ENCODE measurements at regions not wholly inside any gene's neighbourhood (a gene's known extent, or its start where the extent isn't known, plus 50 kb on each side); places are given as distances from the start of the nearest gene placed in this dataset.

DNA sequence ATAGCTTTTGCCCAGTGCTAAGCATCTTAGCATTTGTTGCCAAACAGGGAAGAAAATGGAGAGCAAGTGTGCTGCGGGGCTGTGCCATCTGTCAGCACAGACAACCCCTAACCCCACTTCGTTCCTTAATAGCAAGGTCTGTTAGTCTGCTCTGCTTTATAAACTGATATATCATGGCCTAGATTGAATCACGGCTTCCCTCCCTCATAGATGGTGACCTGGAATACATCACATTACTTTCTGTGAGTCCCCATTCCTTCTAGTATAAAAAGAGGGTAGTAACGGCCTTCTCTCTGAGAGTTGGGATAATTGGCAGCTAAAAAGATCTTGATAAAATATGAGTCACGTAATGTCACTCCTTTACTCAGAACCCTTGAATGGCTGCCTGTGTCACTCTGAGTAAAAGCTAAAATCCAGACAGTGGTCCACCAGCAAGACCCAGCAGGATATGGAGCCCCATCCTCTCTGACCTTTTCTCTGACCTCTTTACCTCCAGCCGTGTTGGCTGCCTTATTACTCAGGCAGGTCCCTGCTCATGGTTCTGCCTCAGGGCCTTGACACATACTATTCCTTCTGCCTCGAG lies 151.7 kb downstream of the DLEU7 start:
- TF ChIP-seq POLR2A (IDR thresholded peaks at IDR 0.05) (no peak), POLR2AphosphoS5 (IDR thresholded peaks at IDR 0.05) (no peak)
- Histone ChIP-seq H3K9me3 (no peaks in the 10 kb centered on the region), H3K36me3 (no peaks in the 10 kb centered on the region), H3K4me3 (no peak overlapping the region), H3K27me3 (no peaks in the 10 kb centered on the region), H3K4me1 (peaks cover 0 to 8% (median 0%) of the 10 kb centered on the region in 4 donors), H3K27ac (peak overlapping the region in 1 of 4 donors; percentile 21)
- no peak for DNase-seq
- WGBS, 2 donors (ENCODE audit: low coverage in 1 of 2), result 67 to 72% methylated on average over 5 to 7 of the region's 7 CpGs
- intact Hi-C loops (cut with DNase I; ENCODE audit: low total_unique reads) (no loop called here), in situ Hi-C loops (cut with MboI; ENCODE audit: low pct_ligation_motif_present in 1 of 4, low pct_unique_long_range_greater_than_20kb in 1 of 4, low sequenced_read_pairs in 3 of 4) (no loop called here)

DNA sequence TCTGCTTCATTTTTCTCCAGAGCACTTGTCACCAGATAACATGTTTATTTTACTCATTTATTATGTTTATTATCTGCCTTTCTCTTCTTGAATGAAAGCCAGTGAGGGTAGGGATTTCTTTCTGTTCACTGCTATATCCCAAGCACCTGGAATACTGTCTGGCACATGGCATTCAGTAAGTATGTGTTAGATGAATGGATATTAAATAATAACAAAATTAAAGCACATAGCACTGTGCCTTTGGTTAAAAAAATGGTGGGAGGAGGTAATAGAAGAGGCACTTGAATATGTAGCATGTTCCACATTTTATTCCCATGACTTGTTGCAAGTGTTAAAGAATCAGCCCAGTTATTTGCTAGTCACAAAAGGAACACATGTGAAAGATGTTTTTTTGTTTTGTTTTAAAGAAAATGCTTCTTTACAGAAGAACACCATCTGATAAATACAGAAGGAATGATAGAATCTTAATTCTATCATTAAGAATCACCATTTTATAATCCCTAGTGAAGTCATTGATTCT lies 151.0 kb downstream of the DLEU7 start:
- H3K27ac ChIP-seq, result no peak overlapping the region
- H3K4me1 ChIP-seq, result peaks cover 0 to 8% (median 0%) of the 10 kb centered on the region in 4 donors
- H3K36me3 ChIP-seq, result no peaks in the 10 kb centered on the region
- H3K27me3 ChIP-seq, result no peaks in the 10 kb centered on the region
- no peak for DNase-seq
- no peak overlapping the region for H3K4me3 ChIP-seq
- intact Hi-C loops (cut with DNase I; ENCODE audit: low total_unique reads), result no loop called here
- in situ Hi-C loops (cut with MboI; ENCODE audit: low pct_ligation_motif_present in 1 of 4, low pct_unique_long_range_greater_than_20kb in 1 of 4, low sequenced_read_pairs in 3 of 4), result no loop called here
- H3K9me3 ChIP-seq, result no peaks in the 10 kb centered on the region
- TF ChIP-seq, protein P1, sequence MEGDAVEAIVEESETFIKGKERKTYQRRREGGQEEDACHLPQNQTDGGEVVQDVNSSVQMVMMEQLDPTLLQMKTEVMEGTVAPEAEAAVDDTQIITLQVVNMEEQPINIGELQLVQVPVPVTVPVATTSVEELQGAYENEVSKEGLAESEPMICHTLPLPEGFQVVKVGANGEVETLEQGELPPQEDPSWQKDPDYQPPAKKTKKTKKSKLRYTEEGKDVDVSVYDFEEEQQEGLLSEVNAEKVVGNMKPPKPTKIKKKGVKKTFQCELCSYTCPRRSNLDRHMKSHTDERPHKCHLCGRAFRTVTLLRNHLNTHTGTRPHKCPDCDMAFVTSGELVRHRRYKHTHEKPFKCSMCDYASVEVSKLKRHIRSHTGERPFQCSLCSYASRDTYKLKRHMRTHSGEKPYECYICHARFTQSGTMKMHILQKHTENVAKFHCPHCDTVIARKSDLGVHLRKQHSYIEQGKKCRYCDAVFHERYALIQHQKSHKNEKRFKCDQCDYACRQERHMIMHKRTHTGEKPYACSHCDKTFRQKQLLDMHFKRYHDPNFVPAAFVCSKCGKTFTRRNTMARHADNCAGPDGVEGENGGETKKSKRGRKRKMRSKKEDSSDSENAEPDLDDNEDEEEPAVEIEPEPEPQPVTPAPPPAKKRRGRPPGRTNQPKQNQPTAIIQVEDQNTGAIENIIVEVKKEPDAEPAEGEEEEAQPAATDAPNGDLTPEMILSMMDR (IDR thresholded peaks at IDR 0.05), result no peak
- TF ChIP-seq POLR2A (IDR thresholded peaks at IDR 0.05), result no peak
- no peak for TF ChIP-seq EP300 (IDR thresholded peaks at IDR 0.05; ENCODE audit: low read depth)
- no peak for TF ChIP-seq POLR2AphosphoS5 (IDR thresholded peaks at IDR 0.05)

DNA sequence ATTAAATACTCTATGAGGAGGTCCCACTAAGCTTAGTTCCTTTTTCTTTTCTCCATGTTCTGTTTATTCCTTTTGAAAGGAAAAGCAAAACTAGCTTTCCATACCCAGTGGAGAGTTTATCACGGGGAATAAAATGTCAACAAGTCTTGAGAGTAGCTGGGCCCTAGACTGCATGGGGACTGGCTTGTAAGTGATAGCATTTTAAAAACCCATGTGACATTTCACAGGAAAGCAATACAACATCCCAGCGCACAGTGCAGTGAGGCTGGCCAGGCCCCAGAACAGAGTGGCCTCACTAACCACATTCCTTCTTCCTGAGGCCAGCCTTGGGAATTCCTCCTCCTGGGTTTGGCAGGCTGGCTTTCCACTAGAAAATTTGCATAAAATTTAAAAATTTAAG lies 149.8 kb downstream of the DLEU7 start:
- Histone ChIP-seq H3K9me3 (no peaks in the 10 kb centered on the region), H3K27me3 (no peaks in the 10 kb centered on the region), H3K4me1 (peaks cover 0 to 8% (median 0%) of the 10 kb centered on the region in 4 donors), H3K4me3 (no peak overlapping the region), H3K27ac (peak overlapping the region in 3 of 4 donors; percentile 13 to 29 (median 17)), H3K36me3 (no peaks in the 10 kb centered on the region)
- 46 to 60% methylated on average over 1 to 2 of the region's 2 CpGs for WGBS, 2 donors (ENCODE audit: low coverage in 1 of 2)
- intact Hi-C loops (cut with DNase I; ENCODE audit: low total_unique reads) (no loop called here), in situ Hi-C loops (cut with MboI; ENCODE audit: low pct_ligation_motif_present in 1 of 4, low pct_unique_long_range_greater_than_20kb in 1 of 4, low sequenced_read_pairs in 3 of 4) (no loop called here)
- TF ChIP-seq POLR2AphosphoS5 (IDR thresholded peaks at IDR 0.05) (no peak), POLR2A (IDR thresholded peaks at IDR 0.05) (no peak), EP300 (IDR thresholded peaks at IDR 0.05; ENCODE audit: low read depth) (no peak)
- TF ChIP-seq, protein P1 (IDR thresholded peaks at IDR 0.05), result no peak
- no peak for DNase-seq

DNA sequence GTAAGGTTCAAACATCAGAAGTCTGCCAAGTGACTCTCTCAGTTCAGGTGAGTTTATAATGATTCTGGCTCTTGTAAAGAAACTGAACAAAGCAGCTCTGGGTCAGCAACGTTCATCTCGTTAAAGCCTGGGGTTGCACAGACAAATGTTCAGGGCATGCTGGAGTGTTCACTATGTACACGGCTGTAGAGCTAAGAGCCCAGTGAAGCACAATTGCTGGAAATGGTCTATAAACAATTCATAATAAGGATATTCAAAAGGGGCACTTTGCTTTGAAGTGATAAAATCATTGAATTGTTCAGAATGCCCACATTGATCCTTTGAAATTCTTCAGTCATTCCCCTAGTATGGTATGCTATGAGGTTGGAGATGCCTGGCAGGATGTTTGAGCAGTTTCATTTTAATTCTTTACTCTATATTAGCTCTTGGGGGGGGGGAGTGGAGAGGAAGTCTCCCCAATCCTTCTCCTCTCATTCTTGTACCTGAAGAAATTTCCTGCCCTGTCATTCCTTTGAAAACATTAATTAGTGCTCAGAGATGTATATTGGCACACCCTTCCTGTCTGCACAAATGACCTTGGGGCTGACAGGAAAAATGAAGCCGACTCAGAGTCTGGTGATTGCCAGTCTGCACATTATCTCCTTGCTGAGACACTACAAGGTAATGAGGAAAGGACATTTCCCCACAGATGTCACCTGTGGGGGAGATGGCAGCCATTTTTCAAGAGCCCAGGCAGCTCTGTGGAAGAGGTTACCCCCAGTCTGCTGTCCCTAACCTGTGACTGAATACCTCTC lies 145.5 kb downstream of the DLEU7 start:
- in situ Hi-C loops (cut with MboI; ENCODE audit: low pct_ligation_motif_present in 1 of 4, low pct_unique_long_range_greater_than_20kb in 1 of 4, low sequenced_read_pairs in 3 of 4), result no loop called here
- no peak overlapping the region for H3K4me3 ChIP-seq
- no peaks in the 10 kb centered on the region for H3K36me3 ChIP-seq
- no peak for DNase-seq
- H3K27ac ChIP-seq, result no peak overlapping the region
- WGBS, 2 donors (ENCODE audit: low coverage in 1 of 2), result 20 to 55% methylated on average over 1 to 4 of the region's 4 CpGs
- TF ChIP-seq POLR2A (IDR thresholded peaks at IDR 0.05), result no peak
- TF ChIP-seq, protein P1 (IDR thresholded peaks at IDR 0.05), result no peak
- TF ChIP-seq POLR2AphosphoS5 (IDR thresholded peaks at IDR 0.05), result no peak
- no peak for TF ChIP-seq EP300 (IDR thresholded peaks at IDR 0.05; ENCODE audit: low read depth)
- no peaks in the 10 kb centered on the region for H3K9me3 ChIP-seq
- intact Hi-C loops (cut with DNase I; ENCODE audit: low total_unique reads), result no loop called here
- peaks cover 0 to 5% (median 0%) of the 10 kb centered on the region in 4 donors for H3K4me1 ChIP-seq
- no peaks in the 10 kb centered on the region for H3K27me3 ChIP-seq

All from transverse colon (tissue), 4 donors.